HEK293T (cell line): ENCODE measurements at regions not wholly inside any gene's neighbourhood (a gene's known extent, or its start where the extent isn't known, plus 50 kb on each side); places are given as distances from the start of the nearest gene placed in this dataset.

ENCODE experiments used
- FOXA1 ChIP-seq: fragments of 450-650 bp; IDR thresholded peaks from 2 replicates; pipeline ENCODE4 v1.6.1; 2016; ENCODE audit warnings: mild to moderate bottlenecking
- FOXK2 ChIP-seq: fragments of 450-650 bp; IDR thresholded peaks from 2 replicates; pipeline ENCODE4 v1.6.1; 2016; ENCODE audit warnings: mild to moderate bottlenecking
- FOXM1 ChIP-seq: fragments of 450-650 bp; IDR thresholded peaks from 2 replicates; pipeline ENCODE4 v1.6.1; 2017; ENCODE audit warnings: mild to moderate bottlenecking, borderline replicate concordance
- L3MBTL2 ChIP-seq: fragments of 450-650 bp; conservative IDR thresholded peaks from 2 replicates; pipeline ENCODE4 v1.6.1; 2016; ENCODE audit warnings: mild to moderate bottlenecking
- LEF1 ChIP-seq: fragments of 450-650 bp; IDR thresholded peaks from 2 replicates; pipeline ENCODE4 v1.6.1; 2017; ENCODE audit warnings: mild to moderate bottlenecking, borderline replicate concordance
- NFRKB ChIP-seq: fragments of 450-650 bp; IDR thresholded peaks from 2 replicates; pipeline ENCODE4 v1.6.1; 2016; ENCODE audit warnings: mild to moderate bottlenecking, moderate library complexity
- SP1 ChIP-seq: fragments of 450-650 bp; IDR thresholded peaks from 2 replicates; pipeline ENCODE4 v1.6.1; 2017
- SUZ12 ChIP-seq: fragments of 450-650 bp; IDR thresholded peaks from 2 replicates; pipeline ENCODE4 v1.6.1; 2016; ENCODE audit warnings: mild to moderate bottlenecking
- ZNF384 ChIP-seq: fragments of 450-650 bp; IDR thresholded peaks from 2 replicates; pipeline ENCODE4 v1.6.1; 2016

DNA sequence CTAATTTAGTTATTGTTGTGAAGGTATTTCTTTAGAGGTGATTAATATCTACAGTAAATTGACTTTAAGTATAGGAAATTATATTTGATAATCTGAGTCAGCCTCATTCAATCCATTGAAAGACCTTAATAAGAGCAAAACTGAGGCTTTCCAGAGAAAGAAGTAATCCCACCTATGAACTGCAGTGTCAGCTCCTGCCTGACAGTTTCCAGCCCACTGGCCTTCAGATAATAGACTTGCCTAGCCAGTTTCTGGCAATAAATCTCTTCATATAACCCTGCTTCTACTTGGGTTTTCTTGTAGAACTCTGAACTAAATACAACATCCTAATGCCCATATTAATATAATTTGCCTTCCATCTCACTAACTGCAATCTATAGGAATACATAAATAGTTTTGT lies 437.9 kb upstream of the UBE2E3 start:
- TF ChIP-seq NFRKB (no peak), FOXK2 (no peak), FOXM1 (no peak), ZNF384 (no peak), LEF1 (no peak), SUZ12 (no peak), SP1 (no peak), FOXA1 (no peak), L3MBTL2 (no peak)
